Mesenchymal stem cell (in vitro differentiated cells and primary cell): ENCODE measurements at regions not wholly inside any gene's neighbourhood (a gene's known extent, or its start where the extent isn't known, plus 50 kb on each side); places are given as distances from the start of the nearest gene placed in this dataset.
"Not testable (repeated sequence)": the region's sequence is repeated elsewhere in the genome, so short reads cannot be mapped to it uniquely, and the experiment has no call there.

Experiments
- DNase-seq: peaks from one replicate; pipeline ENCODE4 v3.0.0-alpha.2; 2013
- H2AFZ ChIP-seq: one replicate; pipeline ENCODE4 v1.6.1; 2013; ENCODE audit warnings: low read depth, mild to moderate bottlenecking, control low read depth, inconsistent platforms, low read length, moderate library complexity
- H2AK5ac ChIP-seq: 2 replicates; pipeline ENCODE4 v1.6.1; 2013; ENCODE audit warnings: low read length, moderate library complexity, mild to moderate bottlenecking, inconsistent platforms; ENCODE audit not compliant: severe bottlenecking
- H2BK120ac ChIP-seq: one replicate; pipeline ENCODE4 v1.6.1; 2013; ENCODE audit warnings: low read depth, mild to moderate bottlenecking, inconsistent platforms, low read length, moderate library complexity
- H2BK12ac ChIP-seq, 2 experiments: one replicate each; pipeline ENCODE4 v1.6.1; 2013; ENCODE audit warnings: inconsistent platforms in 2 of 2, low read length in 2 of 2, mild to moderate bottlenecking in 2 of 2, moderate library complexity in 2 of 2, control low read depth in 1 of 2
- H2BK15ac ChIP-seq: one replicate; pipeline ENCODE4 v1.6.1; 2013; ENCODE audit warnings: mild to moderate bottlenecking, low read depth, inconsistent platforms; ENCODE audit not compliant: poor library complexity, severe bottlenecking
- H2BK5ac ChIP-seq: 2 replicates; pipeline ENCODE4 v1.6.1; 2013; ENCODE audit warnings: low read depth, mild to moderate bottlenecking, low read length, control low read depth, inconsistent platforms; ENCODE audit not compliant: poor library complexity, severe bottlenecking
- H3K14ac ChIP-seq, 2 experiments: one replicate each; pipeline ENCODE4 v1.6.1; 2013; ENCODE audit warnings: inconsistent platforms in 2 of 2, low read length in 2 of 2, control low read depth in 1 of 2, mild to moderate bottlenecking in 1 of 2, moderate library complexity in 1 of 2
- H3K18ac ChIP-seq, 2 experiments: one replicate each; pipeline ENCODE4 v1.6.1; 2013; ENCODE audit warnings: inconsistent platforms in 2 of 2, low read length in 2 of 2, control low read depth in 1 of 2, low read depth in 1 of 2, mild to moderate bottlenecking in 1 of 2
- H3K23ac ChIP-seq, 2 experiments: one replicate each; pipeline ENCODE4 v1.6.1; 2013; ENCODE audit warnings: inconsistent platforms in 2 of 2, low read length in 2 of 2, mild to moderate bottlenecking in 2 of 2, moderate library complexity in 2 of 2, control low read depth in 1 of 2
- H3K27ac ChIP-seq: 2 replicates; pipeline ENCODE4 v1.5.1; 2013; ENCODE audit warnings: mild to moderate bottlenecking, moderate library complexity, low read length, control low read depth, inconsistent platforms; ENCODE audit not compliant: poor library complexity, severe bottlenecking
- H3K27me3 ChIP-seq, 2 experiments: 2 replicates each; pipeline versions ENCODE4 v1.6.1 to v1.7.0; 2013; ENCODE audit warnings: low read length in 2 of 2, mild to moderate bottlenecking in 2 of 2, moderate library complexity in 2 of 2, control low read depth in 1 of 2, inconsistent platforms in 1 of 2; ENCODE audit not compliant: control insufficient read depth in 1 of 2, insufficient read depth in 1 of 2
- H3K36me3 ChIP-seq, 2 experiments: 2 replicates each; pipeline versions ENCODE4 v1.6.1 to v1.7.0; 2013; ENCODE audit warnings: low read length in 2 of 2, control low read depth in 1 of 2, inconsistent platforms in 1 of 2, low read depth in 1 of 2, mild to moderate bottlenecking in 1 of 2; ENCODE audit not compliant: insufficient read depth in 2 of 2, control insufficient read depth in 1 of 2
- H3K4ac ChIP-seq, 2 experiments: one replicate each; pipeline ENCODE4 v1.6.1; 2013; ENCODE audit warnings: inconsistent platforms in 2 of 2, low read length in 2 of 2, mild to moderate bottlenecking in 2 of 2, moderate library complexity in 2 of 2, control low read depth in 1 of 2, low read depth in 1 of 2
- H3K4me1 ChIP-seq: 2 replicates; pipeline ENCODE4 v1.6.1; 2013; ENCODE audit warnings: low read depth, low read length, control low read depth; ENCODE audit not compliant: control insufficient read depth, insufficient read depth
- H3K4me2 ChIP-seq: 2 replicates; pipeline ENCODE4 v1.6.1; 2013; ENCODE audit warnings: low read length, mild to moderate bottlenecking, inconsistent platforms; ENCODE audit not compliant: poor library complexity, severe bottlenecking
- H3K4me3 ChIP-seq, 2 experiments: 2 replicates each; pipeline versions ENCODE4 v1.5.1 to v1.7.0; 2013; ENCODE audit warnings: low read length in 2 of 2, mild to moderate bottlenecking in 2 of 2, control low read depth in 1 of 2, low read depth in 1 of 2; ENCODE audit not compliant: insufficient read depth in 1 of 2
- H3K79me1 ChIP-seq: replicated peaks from 2 replicates; pipeline ENCODE4 v1.6.1; 2013; ENCODE audit warnings: mild to moderate bottlenecking, control low read depth, low read length, inconsistent platforms; ENCODE audit not compliant: poor library complexity, severe bottlenecking
- H3K9ac ChIP-seq: 2 replicates; pipeline ENCODE4 v1.7.0; 2013; ENCODE audit warnings: mild to moderate bottlenecking, low read length, moderate library complexity
- H3K9me3 ChIP-seq: 2 replicates; pipeline ENCODE4 v1.7.0; 2013; ENCODE audit warnings: mild to moderate bottlenecking, low read length; ENCODE audit not compliant: control insufficient read depth
- H4K8ac ChIP-seq: one replicate; pipeline ENCODE4 v1.6.1; 2013; ENCODE audit warnings: inconsistent platforms, mild to moderate bottlenecking, low read length, moderate library complexity
- H4K91ac ChIP-seq: one replicate; pipeline ENCODE4 v1.6.1; 2013; ENCODE audit warnings: mild to moderate bottlenecking, low read length, inconsistent platforms
- WGBS: methylation state at CpG from one replicate; pipeline ENCODE4 v1.1.7; 2013; ENCODE audit warnings: mixed read lengths; 5-methylcytosine and 5-hydroxymethylcytosine counted together

DNA sequence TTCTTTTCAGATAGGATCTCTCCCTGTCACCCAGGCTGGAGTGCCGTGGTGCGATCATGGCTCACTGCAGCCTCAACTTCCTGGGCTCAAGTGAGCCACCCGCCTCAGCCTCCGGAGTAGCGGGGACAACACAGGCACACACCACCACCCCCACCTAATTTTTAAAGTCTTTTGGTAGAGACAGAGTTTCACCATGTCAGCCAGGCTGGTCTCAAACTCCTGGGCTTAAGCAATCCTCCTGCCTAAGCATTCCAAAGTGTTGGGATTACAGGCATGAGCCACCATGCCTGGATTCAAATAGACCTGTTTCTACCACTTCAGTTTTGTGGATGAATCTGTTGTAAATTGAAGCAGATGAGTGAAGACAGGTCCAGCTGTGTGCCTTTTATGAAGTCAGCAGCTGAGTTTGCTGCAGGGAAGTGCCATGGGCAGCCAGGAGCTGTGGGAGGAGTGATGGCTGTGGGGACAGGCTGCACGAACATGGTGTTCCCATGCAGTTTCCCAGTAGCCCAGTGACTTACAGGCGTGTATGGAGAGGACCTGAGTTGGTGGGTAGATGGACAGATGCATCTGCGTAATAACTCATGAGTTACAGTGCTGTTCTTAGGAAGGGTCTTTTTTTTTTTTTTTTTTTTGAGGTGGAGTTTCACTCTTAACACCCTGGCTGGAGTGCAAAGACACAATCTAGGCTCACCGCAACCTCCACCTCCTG lies 4476.4 kb upstream of the OR11H1 start:
- not testable (repeated sequence) for H3K36me3 ChIP-seq, H3K18ac ChIP-seq, H2BK12ac ChIP-seq, H3K23ac ChIP-seq, H2AFZ ChIP-seq, H3K27me3 ChIP-seq, DNase-seq, H4K8ac ChIP-seq, H3K4ac ChIP-seq, H2BK120ac ChIP-seq, H3K4me2 ChIP-seq, H3K4me3 ChIP-seq, H4K91ac ChIP-seq, H3K27ac ChIP-seq, H3K4me1 ChIP-seq, H2AK5ac ChIP-seq, H2BK15ac ChIP-seq, H3K9ac ChIP-seq, H3K14ac ChIP-seq, H3K79me1 ChIP-seq, H2BK5ac ChIP-seq
- peaks cover 19% of the 10 kb centered on the region for H3K9me3 ChIP-seq
- WGBS, result 34% methylated on average over 3 of the region's 9 CpGs

DNA sequence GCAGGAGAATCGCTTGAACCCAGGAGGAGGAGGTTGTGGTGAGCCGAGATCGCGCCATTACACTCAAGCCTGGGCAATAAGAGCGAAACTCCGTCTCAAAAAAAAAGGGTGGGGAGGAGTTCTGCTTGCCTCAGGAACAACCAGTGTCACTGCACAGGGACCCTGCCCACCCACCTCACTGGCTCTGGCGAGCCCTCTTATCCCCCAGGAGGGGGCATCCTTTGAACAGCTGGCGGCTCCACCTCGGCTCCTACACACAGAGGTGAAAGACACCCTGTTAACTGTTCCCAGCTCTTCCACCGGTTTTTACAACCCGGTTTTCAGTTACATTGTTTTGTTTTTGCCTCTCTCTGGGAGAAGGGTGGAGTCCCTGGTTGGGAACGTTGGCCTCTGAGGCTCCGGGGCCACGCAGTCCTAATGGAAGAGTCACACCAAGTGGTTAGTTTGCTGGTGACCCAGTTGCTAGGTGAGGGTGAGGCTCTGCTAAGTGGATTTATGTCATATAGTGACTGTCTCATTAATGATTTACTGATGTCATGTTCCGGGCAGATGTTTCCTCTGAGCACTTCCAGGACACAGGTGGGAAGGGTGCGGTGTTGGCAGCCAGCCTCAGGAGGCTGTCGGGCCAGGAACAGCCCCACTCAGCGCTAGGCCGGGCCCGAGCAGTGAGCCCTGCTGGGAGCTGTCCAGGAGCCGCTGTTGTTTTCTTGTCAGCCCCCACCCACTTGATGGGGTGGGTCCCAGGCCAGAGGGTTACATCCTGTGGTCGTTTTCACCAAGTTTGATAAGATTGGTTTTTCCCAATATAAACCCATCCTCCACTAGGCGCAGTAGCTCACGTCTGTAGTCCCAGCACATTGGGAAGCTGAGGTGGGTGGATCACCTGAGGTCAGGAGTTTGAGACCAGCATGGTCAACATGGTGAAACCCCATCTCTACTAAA lies 4474.3 kb upstream of the OR11H1 start:
- H3K4me1 ChIP-seq, H3K9ac ChIP-seq, H3K27me3 ChIP-seq, H3K27ac ChIP-seq, H3K14ac ChIP-seq, H3K36me3 ChIP-seq, H2BK15ac ChIP-seq, H3K79me1 ChIP-seq, H2BK120ac ChIP-seq, H2AFZ ChIP-seq, H2BK12ac ChIP-seq, H2BK5ac ChIP-seq, H3K4me3 ChIP-seq, H3K18ac ChIP-seq, H4K91ac ChIP-seq, H4K8ac ChIP-seq, H2AK5ac ChIP-seq, H3K4me2 ChIP-seq, DNase-seq, H3K23ac ChIP-seq, H3K4ac ChIP-seq: not testable (repeated sequence)
- 69% methylated on average over 21 of the region's 24 CpGs for WGBS
- H3K9me3 ChIP-seq, result peaks cover 18% of the 10 kb centered on the region

DNA sequence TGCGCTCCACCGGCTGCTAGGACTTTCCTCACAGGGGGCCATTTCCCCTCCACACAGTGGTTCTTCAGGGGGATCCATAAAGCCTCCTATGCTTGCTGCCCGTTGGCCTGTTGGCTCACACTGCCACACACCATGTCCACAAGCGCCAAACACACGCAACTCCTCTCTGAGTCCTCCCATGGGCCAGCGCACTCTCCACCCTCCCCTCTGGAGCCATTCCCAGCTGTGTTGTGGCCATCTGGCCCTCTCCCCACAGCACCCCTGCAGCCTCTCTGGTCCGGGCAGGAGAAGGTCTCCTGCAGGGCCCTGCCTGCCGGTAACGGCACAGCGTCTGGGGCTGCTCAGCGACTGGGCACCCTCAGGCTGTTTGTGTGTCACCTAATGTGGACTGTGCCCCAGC lies 4473.3 kb upstream of the OR11H1 start:
- not testable (repeated sequence) for H3K27ac ChIP-seq, H2AFZ ChIP-seq, H3K18ac ChIP-seq, DNase-seq, H3K14ac ChIP-seq, H4K91ac ChIP-seq, H3K27me3 ChIP-seq, H2BK15ac ChIP-seq, H4K8ac ChIP-seq, H2AK5ac ChIP-seq, H3K9ac ChIP-seq, H2BK12ac ChIP-seq, H3K79me1 ChIP-seq, H3K4me2 ChIP-seq, H3K36me3 ChIP-seq, H3K4me3 ChIP-seq, H2BK120ac ChIP-seq, H2BK5ac ChIP-seq, H3K4me1 ChIP-seq, H3K23ac ChIP-seq, H3K4ac ChIP-seq
- peaks cover 11% of the 10 kb centered on the region for H3K9me3 ChIP-seq
- WGBS, result 73% methylated on average over 10 of the region's 11 CpGs

- 89% methylated on average over 8 of the region's 8 CpGs for WGBS
- H3K4me3 ChIP-seq, H2AK5ac ChIP-seq, H3K27ac ChIP-seq, H3K9ac ChIP-seq, H2BK12ac ChIP-seq, H3K79me1 ChIP-seq, H2BK120ac ChIP-seq, H3K14ac ChIP-seq, H3K36me3 ChIP-seq, H4K91ac ChIP-seq, H4K8ac ChIP-seq, H2BK15ac ChIP-seq, H2BK5ac ChIP-seq, H3K23ac ChIP-seq, H3K27me3 ChIP-seq, DNase-seq, H3K4me2 ChIP-seq, H3K4ac ChIP-seq, H3K18ac ChIP-seq, H2AFZ ChIP-seq, H3K4me1 ChIP-seq: not testable (repeated sequence)
- peaks cover 10% of the 10 kb centered on the region for H3K9me3 ChIP-seq
These were observed 4472.8 kb upstream of the OR11H1 start for GRCh38 chr22:11055176-11055575.
